ENCODE measurements at regions not wholly inside any gene's neighbourhood (a gene's known extent, or its start where the extent isn't known, plus 50 kb on each side); places are given as distances from the start of the nearest gene placed in this dataset.

- TF ChIP-seq EZH2phosphoT487 (IDR thresholded peaks at IDR 0.05; ENCODE audit: low read depth) (no peak), CTCF (IDR thresholded peaks at IDR 0.05; ENCODE audit: low read depth, low read length) (no peak)
Observed at GRCh38 chr14:38900887-38901286, 202.1 kb downstream of the SEC23A start.

Measured in OCI-LY3 (cell line).